Mesenchymal stem cell (in vitro differentiated cells and primary cell): ENCODE measurements at regions not wholly inside any gene's neighbourhood (a gene's known extent, or its start where the extent isn't known, plus 50 kb on each side); places are given as distances from the start of the nearest gene placed in this dataset.

ENCODE experiments used
- DNase-seq: peaks from one replicate; pipeline ENCODE4 v3.0.0-alpha.2; 2013
- H2AFZ ChIP-seq: one replicate; pipeline ENCODE4 v1.6.1; 2013; ENCODE audit warnings: low read depth, mild to moderate bottlenecking, control low read depth, inconsistent platforms, low read length, moderate library complexity
- H2AK5ac ChIP-seq: 2 replicates; pipeline ENCODE4 v1.6.1; 2013; ENCODE audit warnings: low read length, moderate library complexity, mild to moderate bottlenecking, inconsistent platforms; ENCODE audit not compliant: severe bottlenecking
- H2BK120ac ChIP-seq: one replicate; pipeline ENCODE4 v1.6.1; 2013; ENCODE audit warnings: low read depth, mild to moderate bottlenecking, inconsistent platforms, low read length, moderate library complexity
- H2BK12ac ChIP-seq, 2 experiments: one replicate each; pipeline ENCODE4 v1.6.1; 2013; ENCODE audit warnings: inconsistent platforms in 2 of 2, low read length in 2 of 2, mild to moderate bottlenecking in 2 of 2, moderate library complexity in 2 of 2, control low read depth in 1 of 2
- H2BK15ac ChIP-seq: one replicate; pipeline ENCODE4 v1.6.1; 2013; ENCODE audit warnings: mild to moderate bottlenecking, low read depth, inconsistent platforms; ENCODE audit not compliant: poor library complexity, severe bottlenecking
- H2BK5ac ChIP-seq: 2 replicates; pipeline ENCODE4 v1.6.1; 2013; ENCODE audit warnings: low read depth, mild to moderate bottlenecking, low read length, control low read depth, inconsistent platforms; ENCODE audit not compliant: poor library complexity, severe bottlenecking
- H3K14ac ChIP-seq, 2 experiments: one replicate each; pipeline ENCODE4 v1.6.1; 2013; ENCODE audit warnings: inconsistent platforms in 2 of 2, low read length in 2 of 2, control low read depth in 1 of 2, mild to moderate bottlenecking in 1 of 2, moderate library complexity in 1 of 2
- H3K18ac ChIP-seq, 2 experiments: one replicate each; pipeline ENCODE4 v1.6.1; 2013; ENCODE audit warnings: inconsistent platforms in 2 of 2, low read length in 2 of 2, control low read depth in 1 of 2, low read depth in 1 of 2, mild to moderate bottlenecking in 1 of 2
- H3K23ac ChIP-seq, 2 experiments: one replicate each; pipeline ENCODE4 v1.6.1; 2013; ENCODE audit warnings: inconsistent platforms in 2 of 2, low read length in 2 of 2, mild to moderate bottlenecking in 2 of 2, moderate library complexity in 2 of 2, control low read depth in 1 of 2
- H3K27ac ChIP-seq: 2 replicates; pipeline ENCODE4 v1.5.1; 2013; ENCODE audit warnings: mild to moderate bottlenecking, moderate library complexity, low read length, control low read depth, inconsistent platforms; ENCODE audit not compliant: poor library complexity, severe bottlenecking
- H3K27me3 ChIP-seq, 2 experiments: 2 replicates each; pipeline versions ENCODE4 v1.6.1 to v1.7.0; 2013; ENCODE audit warnings: low read length in 2 of 2, mild to moderate bottlenecking in 2 of 2, moderate library complexity in 2 of 2, control low read depth in 1 of 2, inconsistent platforms in 1 of 2; ENCODE audit not compliant: control insufficient read depth in 1 of 2, insufficient read depth in 1 of 2
- H3K36me3 ChIP-seq, 2 experiments: 2 replicates each; pipeline versions ENCODE4 v1.6.1 to v1.7.0; 2013; ENCODE audit warnings: low read length in 2 of 2, control low read depth in 1 of 2, inconsistent platforms in 1 of 2, low read depth in 1 of 2, mild to moderate bottlenecking in 1 of 2; ENCODE audit not compliant: insufficient read depth in 2 of 2, control insufficient read depth in 1 of 2
- H3K4ac ChIP-seq, 2 experiments: one replicate each; pipeline ENCODE4 v1.6.1; 2013; ENCODE audit warnings: inconsistent platforms in 2 of 2, low read length in 2 of 2, mild to moderate bottlenecking in 2 of 2, moderate library complexity in 2 of 2, control low read depth in 1 of 2, low read depth in 1 of 2
- H3K4me1 ChIP-seq: 2 replicates; pipeline ENCODE4 v1.6.1; 2013; ENCODE audit warnings: low read depth, low read length, control low read depth; ENCODE audit not compliant: control insufficient read depth, insufficient read depth
- H3K4me2 ChIP-seq: 2 replicates; pipeline ENCODE4 v1.6.1; 2013; ENCODE audit warnings: low read length, mild to moderate bottlenecking, inconsistent platforms; ENCODE audit not compliant: poor library complexity, severe bottlenecking
- H3K4me3 ChIP-seq, 2 experiments: 2 replicates each; pipeline versions ENCODE4 v1.5.1 to v1.7.0; 2013; ENCODE audit warnings: low read length in 2 of 2, mild to moderate bottlenecking in 2 of 2, control low read depth in 1 of 2, low read depth in 1 of 2; ENCODE audit not compliant: insufficient read depth in 1 of 2
- H3K79me1 ChIP-seq: replicated peaks from 2 replicates; pipeline ENCODE4 v1.6.1; 2013; ENCODE audit warnings: mild to moderate bottlenecking, control low read depth, low read length, inconsistent platforms; ENCODE audit not compliant: poor library complexity, severe bottlenecking
- H3K9ac ChIP-seq: 2 replicates; pipeline ENCODE4 v1.7.0; 2013; ENCODE audit warnings: mild to moderate bottlenecking, low read length, moderate library complexity
- H3K9me3 ChIP-seq: 2 replicates; pipeline ENCODE4 v1.7.0; 2013; ENCODE audit warnings: mild to moderate bottlenecking, low read length; ENCODE audit not compliant: control insufficient read depth
- H4K8ac ChIP-seq: one replicate; pipeline ENCODE4 v1.6.1; 2013; ENCODE audit warnings: inconsistent platforms, mild to moderate bottlenecking, low read length, moderate library complexity
- H4K91ac ChIP-seq: one replicate; pipeline ENCODE4 v1.6.1; 2013; ENCODE audit warnings: mild to moderate bottlenecking, low read length, inconsistent platforms
- WGBS: methylation state at CpG from one replicate; pipeline ENCODE4 v1.1.7; 2013; ENCODE audit warnings: mixed read lengths; 5-methylcytosine and 5-hydroxymethylcytosine counted together

- no peak for DNase-seq
- Histone ChIP-seq H3K4ac (no peak overlapping the region), H3K18ac (no peak overlapping the region), H2BK120ac (no peak overlapping the region), H4K8ac (no peak overlapping the region), H3K36me3 (no peaks in the 10 kb centered on the region), H3K23ac (no peak overlapping the region), H3K79me1 (no peaks in the 10 kb centered on the region), H3K9me3 (no peaks in the 10 kb centered on the region), H3K4me1 (no peaks in the 10 kb centered on the region), H2AFZ (no peak overlapping the region), H3K27me3 (no peaks in the 10 kb centered on the region), H2AK5ac (no peak overlapping the region), H2BK15ac (no peak overlapping the region), H3K4me2 (no peak overlapping the region), H3K4me3 (no peak overlapping the region), H2BK5ac (no peak overlapping the region), H3K9ac (no peak overlapping the region), H3K14ac (no peak overlapping the region), H2BK12ac (no peak overlapping the region), H4K91ac (no peak overlapping the region), H3K27ac (no peak overlapping the region)
Measured at GRCh38 chr4:127219232-127219631, 413.5 kb upstream of the INTU start.

GRCh38 chr4:127224556-127224955 lies 408.2 kb upstream of the INTU start:
- H2AFZ ChIP-seq = no peak overlapping the region
- no peaks in the 10 kb centered on the region for H3K27me3 ChIP-seq
- H2BK120ac ChIP-seq = no peak overlapping the region
- no peak overlapping the region for H2BK12ac ChIP-seq
- no peaks in the 10 kb centered on the region for H3K36me3 ChIP-seq
- H4K8ac ChIP-seq = no peak overlapping the region
- H3K14ac ChIP-seq = no peak overlapping the region
- H3K4ac ChIP-seq = no peak overlapping the region
- no peak overlapping the region for H2AK5ac ChIP-seq
- peak overlapping the region; percentile 21 for H4K91ac ChIP-seq
- H3K4me3 ChIP-seq = peak overlapping the region in 1 of 2 experiments; percentile 9
- no peak overlapping the region for H2BK5ac ChIP-seq
- H3K9ac ChIP-seq = no peak overlapping the region
- H2BK15ac ChIP-seq = no peak overlapping the region
- WGBS = 87% methylated on average over 5 of the region's 5 CpGs
- no peak for DNase-seq
- no peak overlapping the region for H3K23ac ChIP-seq
- H3K79me1 ChIP-seq = no peaks in the 10 kb centered on the region
- no peaks in the 10 kb centered on the region for H3K9me3 ChIP-seq
- H3K4me2 ChIP-seq = no peak overlapping the region
- no peak overlapping the region for H3K27ac ChIP-seq
- H3K4me1 ChIP-seq = no peaks in the 10 kb centered on the region
- H3K18ac ChIP-seq = no peak overlapping the region

GRCh38 chr4:127229855-127230608 lies 402.7 kb upstream of the INTU start:
- no peak overlapping the region for H2BK15ac ChIP-seq
- H2BK12ac ChIP-seq = no peak overlapping the region
- no peak overlapping the region for H2BK5ac ChIP-seq
- no peaks in the 10 kb centered on the region for H3K4me1 ChIP-seq
- no peak overlapping the region for H3K18ac ChIP-seq
- H4K91ac ChIP-seq = no peak overlapping the region
- DNase-seq = no peak
- H3K9me3 ChIP-seq = no peaks in the 10 kb centered on the region
- no peaks in the 10 kb centered on the region for H3K79me1 ChIP-seq
- H3K4me2 ChIP-seq = no peak overlapping the region
- no peaks in the 10 kb centered on the region for H3K36me3 ChIP-seq
- H3K4me3 ChIP-seq = no peak overlapping the region
- no peak overlapping the region for H3K9ac ChIP-seq
- no peaks in the 10 kb centered on the region for H3K27me3 ChIP-seq
- H4K8ac ChIP-seq = no peak overlapping the region
- H3K23ac ChIP-seq = no peak overlapping the region
- H3K27ac ChIP-seq = no peak overlapping the region
- 88% methylated on average over 2 of the region's 3 CpGs for WGBS
- H2AFZ ChIP-seq = no peak overlapping the region
- no peak overlapping the region for H2BK120ac ChIP-seq
- no peak overlapping the region for H3K14ac ChIP-seq
- H2AK5ac ChIP-seq = no peak overlapping the region
- no peak overlapping the region for H3K4ac ChIP-seq

GRCh38 chr4:127236889-127237288 lies 395.9 kb upstream of the INTU start:
- Histone ChIP-seq H3K4me3 (no peak overlapping the region), H2AK5ac (no peak overlapping the region), H2BK15ac (no peak overlapping the region), H2AFZ (no peak overlapping the region), H3K79me1 (no peaks in the 10 kb centered on the region), H2BK120ac (no peak overlapping the region), H3K9me3 (no peaks in the 10 kb centered on the region), H3K4ac (no peak overlapping the region), H3K27ac (no peak overlapping the region), H3K36me3 (no peaks in the 10 kb centered on the region), H3K14ac (no peak overlapping the region), H3K23ac (no peak overlapping the region), H2BK12ac (no peak overlapping the region), H4K8ac (no peak overlapping the region), H4K91ac (no peak overlapping the region), H3K4me1 (no peaks in the 10 kb centered on the region), H3K4me2 (no peak overlapping the region), H3K27me3 (no peaks in the 10 kb centered on the region), H3K18ac (no peak overlapping the region), H3K9ac (peak overlapping the region; percentile 32), H2BK5ac (no peak overlapping the region)
- DNase-seq = no peak
- 83% methylated on average over 1 of the region's 2 CpGs for WGBS
